Amniotic epithelial cell (primary cell): ENCODE measurements at regions not wholly inside any gene's neighbourhood (a gene's known extent, or its start where the extent isn't known, plus 50 kb on each side); places are given as distances from the start of the nearest gene placed in this dataset.

Experiments used
- DNase-seq: peaks from one replicate; pipeline ENCODE4 v3.0.0-alpha.2; 2010; ENCODE audit warnings: low read depth

- DNase-seq, result peak; percentile 4
Measured at GRCh38 chr4:175127314-175127713, 209.2 kb downstream of the ADAM29 start.

- no peak for DNase-seq
Measured at GRCh38 chr4:175129797-175130196, 211.6 kb downstream of the ADAM29 start.

GRCh38 chr4:175139205-175139604, 221.0 kb downstream of the ADAM29 start:
- no peak for DNase-seq

- DNase-seq, result no peak
Measured at GRCh38 chr4:175143116-175143515, 225.0 kb downstream of the ADAM29 start.

GRCh38 chr4:175146799-175147198, 228.6 kb downstream of the ADAM29 start:
- no peak for DNase-seq

GRCh38 chr4:175147233-175147632, 229.1 kb downstream of the ADAM29 start:
- no peak for DNase-seq

GRCh38 chr4:175166020-175166419, 247.9 kb downstream of the ADAM29 start:
- DNase-seq, result no peak

- DNase-seq, result no peak
Measured at GRCh38 chr4:175176710-175177109, 258.6 kb downstream of the ADAM29 start.

- DNase-seq, result no peak
Measured at GRCh38 chr4:175190654-175191053, 272.5 kb downstream of the ADAM29 start.

- no peak for DNase-seq
Measured at GRCh38 chr4:175198056-175198455, 279.9 kb downstream of the ADAM29 start.

- DNase-seq, result no peak
Measured at GRCh38 chr4:175215208-175215607, 297.1 kb downstream of the ADAM29 start.

- DNase-seq, result peak; percentile 7
Measured at GRCh38 chr4:175215657-175216056, 297.5 kb downstream of the ADAM29 start.

- no peak for DNase-seq
Measured at GRCh38 chr4:175229154-175229553, 311.0 kb downstream of the ADAM29 start.

- no peak for DNase-seq
Measured at GRCh38 chr4:175234162-175234561, 316.0 kb downstream of the ADAM29 start.

GRCh38 chr4:175238827-175239517, 320.8 kb downstream of the ADAM29 start:
- no peak for DNase-seq

- DNase-seq, result peak; percentile 62
Measured at GRCh38 chr4:175246941-175247340, 328.8 kb downstream of the ADAM29 start.

GRCh38 chr4:175252642-175253041, 334.5 kb downstream of the ADAM29 start:
- no peak for DNase-seq

GRCh38 chr4:175253184-175253902, 335.2 kb downstream of the ADAM29 start:
- peak; percentile 3 for DNase-seq

- DNase-seq, result no peak
Measured at GRCh38 chr4:175263537-175263936, 345.4 kb downstream of the ADAM29 start.

- DNase-seq, result no peak
Measured at GRCh38 chr4:175271010-175271630, 353.0 kb downstream of the ADAM29 start.

GRCh38 chr4:175273995-175274753, 356.0 kb downstream of the ADAM29 start:
- peak; percentile 9 for DNase-seq

- no peak for DNase-seq
Measured at GRCh38 chr4:175277816-175278215, 359.7 kb downstream of the ADAM29 start.
